ENCODE measurements at regions not wholly inside any gene's neighbourhood (a gene's known extent, or its start where the extent isn't known, plus 50 kb on each side); places are given as distances from the start of the nearest gene placed in this dataset.

GRCh38 chr3:164679245-164679644, 399.1 kb downstream of the SI start:
- no peak overlapping the region for H3K27ac Mint-ChIP-seq
- no peak overlapping the region for H3K4me3 Mint-ChIP-seq
- ChIA-PET CTCF (no interaction called here), POLR2A (no interaction called here)
- ATAC-seq (replicated peaks in 1 of 4): no peak
- no peaks in the 10 kb centered on the region for H3K27me3 Mint-ChIP-seq
- Histone ChIP-seq H3K4me1 (ENCODE audit: control insufficient read depth in 1 of 2, extremely low read depth in 1 of 2, insufficient read depth in 2 of 2, low read length in 2 of 2) (no peaks in the 10 kb centered on the region), H3K36me3 (ENCODE audit: control insufficient read depth in 2 of 2, extremely low read depth in 1 of 2, insufficient read depth in 1 of 2, low read length in 1 of 2) (no peaks in the 10 kb centered on the region), H3K4me3 (ENCODE audit: control insufficient read depth in 1 of 2, extremely low read depth in 1 of 2, low read length in 1 of 2) (no peak overlapping the region), H3K9me3 (no peaks in the 10 kb centered on the region), H3K27me3 (replicated peaks in 1 of 2; ENCODE audit: control insufficient read depth in 2 of 2, extremely low read depth in 1 of 2, insufficient read depth in 2 of 2, low read length in 1 of 2) (no peaks in the 10 kb centered on the region), H3K27ac (ENCODE audit: low read length) (no peak overlapping the region)
- no peaks in the 10 kb centered on the region for H3K36me3 Mint-ChIP-seq
- H3K4me1 Mint-ChIP-seq: no peaks in the 10 kb centered on the region
- WGBS (ENCODE audit: insufficient coverage): no CpG with 5 or more reads among the region's 1 CpG
- DNase-seq: no peak
- peaks cover 0 to 8% (median 3%) of the 10 kb centered on the region in 3 donors for H3K9me3 Mint-ChIP-seq

- no peak overlapping the region for H3K27ac Mint-ChIP-seq
- WGBS (ENCODE audit: insufficient coverage): no CpG with 5 or more reads among the region's 4 CpGs
- H3K4me1 ChIP-seq (ENCODE audit: control insufficient read depth in 1 of 2, extremely low read depth in 1 of 2, insufficient read depth in 2 of 2, low read length in 2 of 2): no peaks in the 10 kb centered on the region
- no peak overlapping the region for H3K4me3 ChIP-seq (ENCODE audit: control insufficient read depth in 1 of 2, extremely low read depth in 1 of 2, low read length in 1 of 2)
- H3K27me3 Mint-ChIP-seq: no peaks in the 10 kb centered on the region
- ChIA-PET POLR2A (no interaction called here), CTCF (no interaction called here)
- no peak for ATAC-seq (replicated peaks in 1 of 4)
- H3K9me3 Mint-ChIP-seq: peaks cover 2 to 14% (median 5%) of the 10 kb centered on the region in 3 donors
- no peaks in the 10 kb centered on the region for H3K27me3 ChIP-seq (replicated peaks in 1 of 2; ENCODE audit: control insufficient read depth in 2 of 2, extremely low read depth in 1 of 2, insufficient read depth in 2 of 2, low read length in 1 of 2)
- DNase-seq: no peak
- H3K27ac ChIP-seq (ENCODE audit: low read length): no peak overlapping the region
- no peaks in the 10 kb centered on the region for H3K9me3 ChIP-seq
- H3K4me1 Mint-ChIP-seq: no peaks in the 10 kb centered on the region
- H3K4me3 Mint-ChIP-seq: no peak overlapping the region
- no peaks in the 10 kb centered on the region for H3K36me3 ChIP-seq (ENCODE audit: control insufficient read depth in 2 of 2, extremely low read depth in 1 of 2, insufficient read depth in 1 of 2, low read length in 1 of 2)
- no peaks in the 10 kb centered on the region for H3K36me3 Mint-ChIP-seq
Measured at GRCh38 chr3:164677317-164677716, 401.0 kb downstream of the SI start.

- H3K27ac Mint-ChIP-seq: no peak overlapping the region
- no peak for DNase-seq
- no peak overlapping the region for H3K27ac ChIP-seq (ENCODE audit: low read length)
- ChIA-PET POLR2A (no interaction called here), CTCF (no interaction called here)
- no peaks in the 10 kb centered on the region for H3K27me3 ChIP-seq (replicated peaks in 1 of 2; ENCODE audit: control insufficient read depth in 2 of 2, extremely low read depth in 1 of 2, insufficient read depth in 2 of 2, low read length in 1 of 2)
- no peak for ATAC-seq (replicated peaks in 1 of 4)
- H3K4me3 ChIP-seq (ENCODE audit: control insufficient read depth in 1 of 2, extremely low read depth in 1 of 2, low read length in 1 of 2): no peak overlapping the region
- no CpG with 5 or more reads among the region's 2 CpGs for WGBS (ENCODE audit: insufficient coverage)
- H3K9me3 Mint-ChIP-seq: peaks cover 5 to 29% (median 12%) of the 10 kb centered on the region in 3 donors
- H3K9me3 ChIP-seq: no peaks in the 10 kb centered on the region
- H3K36me3 ChIP-seq (ENCODE audit: control insufficient read depth in 2 of 2, extremely low read depth in 1 of 2, insufficient read depth in 1 of 2, low read length in 1 of 2): no peaks in the 10 kb centered on the region
- H3K4me1 Mint-ChIP-seq: no peaks in the 10 kb centered on the region
- H3K4me1 ChIP-seq (ENCODE audit: control insufficient read depth in 1 of 2, extremely low read depth in 1 of 2, insufficient read depth in 2 of 2, low read length in 2 of 2): no peaks in the 10 kb centered on the region
- H3K36me3 Mint-ChIP-seq: no peaks in the 10 kb centered on the region
- no peak overlapping the region for H3K4me3 Mint-ChIP-seq
- H3K27me3 Mint-ChIP-seq: no peaks in the 10 kb centered on the region
Measured at GRCh38 chr3:164673738-164674137, 404.6 kb downstream of the SI start.

- ATAC-seq (replicated peaks in 1 of 4) (no peak), DNase-seq (no peak)
- Histone ChIP-seq H3K27me3 (replicated peaks in 1 of 2; ENCODE audit: control insufficient read depth in 2 of 2, extremely low read depth in 1 of 2, insufficient read depth in 2 of 2, low read length in 1 of 2) (no peaks in the 10 kb centered on the region), H3K27ac (ENCODE audit: low read length) (no peak overlapping the region), H3K9me3 (no peaks in the 10 kb centered on the region), H3K4me1 (ENCODE audit: control insufficient read depth in 1 of 2, extremely low read depth in 1 of 2, insufficient read depth in 2 of 2, low read length in 2 of 2) (no peaks in the 10 kb centered on the region), H3K36me3 (ENCODE audit: control insufficient read depth in 2 of 2, extremely low read depth in 1 of 2, insufficient read depth in 1 of 2, low read length in 1 of 2) (no peaks in the 10 kb centered on the region), H3K4me3 (ENCODE audit: control insufficient read depth in 1 of 2, extremely low read depth in 1 of 2, low read length in 1 of 2) (no peak overlapping the region)
- Mint-ChIP-seq H3K4me1 (no peaks in the 10 kb centered on the region), H3K27ac (no peak overlapping the region), H3K27me3 (no peaks in the 10 kb centered on the region), H3K36me3 (no peaks in the 10 kb centered on the region), H3K4me3 (no peak overlapping the region), H3K9me3 (peaks cover 4 to 12% (median 12%) of the 10 kb centered on the region in 3 donors)
- POLR2A ChIA-PET: no interaction called here
- CTCF ChIA-PET: no interaction called here
- 100% methylated on average over 1 of the region's 1 CpG for WGBS (ENCODE audit: insufficient coverage)
Measured at GRCh38 chr3:164658125-164658524, 420.2 kb downstream of the SI start.

DNA sequence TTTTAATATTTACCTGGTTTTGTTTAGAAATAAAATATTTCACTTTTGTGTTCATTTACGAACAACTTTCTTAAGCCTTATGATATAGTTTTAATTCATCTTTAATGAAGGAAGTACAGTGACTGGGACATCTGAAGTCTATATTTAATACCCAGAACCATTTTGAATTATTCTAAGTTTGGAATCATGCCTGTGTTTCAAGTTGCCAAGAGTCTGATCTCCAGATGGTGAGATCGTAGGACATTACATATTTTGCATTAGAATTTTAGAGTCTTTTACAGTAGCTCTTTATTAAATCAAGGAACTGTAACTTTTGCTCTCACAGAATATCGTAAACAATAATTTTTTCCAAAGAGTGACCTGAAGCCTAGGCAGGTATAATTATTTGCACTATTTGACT, 420.7 kb downstream of the SI start:
- WGBS (ENCODE audit: insufficient coverage): no CpG with 5 or more reads among the region's 3 CpGs

DNA sequence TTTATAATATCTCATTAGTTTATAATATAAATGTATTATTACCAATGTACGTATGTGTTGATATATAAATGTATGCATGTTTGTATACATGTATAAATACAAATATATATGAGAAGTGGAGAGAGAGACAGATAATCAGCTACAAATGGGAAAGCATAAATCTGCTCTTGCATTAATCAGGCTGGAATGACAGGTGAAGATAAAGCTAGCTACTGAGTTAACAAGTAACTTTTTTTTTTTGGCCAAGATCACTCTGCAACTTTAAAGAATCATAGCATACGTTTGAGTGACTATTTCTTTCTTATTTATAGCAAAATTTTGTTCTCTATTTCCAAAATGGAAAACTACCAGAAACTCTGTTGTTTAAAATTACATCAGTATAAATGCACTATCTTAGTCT, 422.8 kb downstream of the SI start:
- ATAC-seq (replicated peaks in 1 of 4): no peak
- WGBS (ENCODE audit: insufficient coverage): no CpG with 5 or more reads among the region's 2 CpGs
- POLR2A ChIA-PET: no interaction called here

More for the DNA sequence above, 420.7 kb downstream of the SI start:
- Histone ChIP-seq H3K36me3 (ENCODE audit: control insufficient read depth in 2 of 2, extremely low read depth in 1 of 2, insufficient read depth in 1 of 2, low read length in 1 of 2) (no peaks in the 10 kb centered on the region), H3K27me3 (replicated peaks in 1 of 2; ENCODE audit: control insufficient read depth in 2 of 2, extremely low read depth in 1 of 2, insufficient read depth in 2 of 2, low read length in 1 of 2) (no peaks in the 10 kb centered on the region), H3K9me3 (no peaks in the 10 kb centered on the region), H3K4me1 (ENCODE audit: control insufficient read depth in 1 of 2, extremely low read depth in 1 of 2, insufficient read depth in 2 of 2, low read length in 2 of 2) (no peaks in the 10 kb centered on the region), H3K27ac (ENCODE audit: low read length) (no peak overlapping the region), H3K4me3 (ENCODE audit: control insufficient read depth in 1 of 2, extremely low read depth in 1 of 2, low read length in 1 of 2) (no peak overlapping the region)
- Mint-ChIP-seq H3K36me3 (no peaks in the 10 kb centered on the region), H3K27me3 (no peaks in the 10 kb centered on the region), H3K27ac (no peak overlapping the region), H3K4me1 (no peaks in the 10 kb centered on the region), H3K4me3 (no peak overlapping the region), H3K9me3 (peaks cover 0 to 13% (median 12%) of the 10 kb centered on the region in 3 donors)
- CTCF ChIA-PET: no interaction called here
- DNase-seq (no peak), ATAC-seq (replicated peaks in 1 of 4) (no peak)
- POLR2A ChIA-PET: no interaction called here

GRCh38 chr3:164641071-164641470, 437.2 kb downstream of the SI start:
- H3K27me3 Mint-ChIP-seq: no peaks in the 10 kb centered on the region

More for the DNA sequence above, 422.8 kb downstream of the SI start:
- H3K36me3 ChIP-seq (ENCODE audit: control insufficient read depth in 2 of 2, extremely low read depth in 1 of 2, insufficient read depth in 1 of 2, low read length in 1 of 2): no peaks in the 10 kb centered on the region
- H3K4me1 ChIP-seq (ENCODE audit: control insufficient read depth in 1 of 2, extremely low read depth in 1 of 2, insufficient read depth in 2 of 2, low read length in 2 of 2): no peaks in the 10 kb centered on the region
- H3K27me3 ChIP-seq (replicated peaks in 1 of 2; ENCODE audit: control insufficient read depth in 2 of 2, extremely low read depth in 1 of 2, insufficient read depth in 2 of 2, low read length in 1 of 2): no peaks in the 10 kb centered on the region
- Mint-ChIP-seq H3K4me3 (no peak overlapping the region), H3K27ac (no peak overlapping the region), H3K4me1 (no peaks in the 10 kb centered on the region), H3K9me3 (peaks cover 9 to 25% (median 20%) of the 10 kb centered on the region in 3 donors), H3K27me3 (no peaks in the 10 kb centered on the region), H3K36me3 (no peaks in the 10 kb centered on the region)
- no peak overlapping the region for H3K4me3 ChIP-seq (ENCODE audit: control insufficient read depth in 1 of 2, extremely low read depth in 1 of 2, low read length in 1 of 2)
- CTCF ChIA-PET: no interaction called here
- no peak for DNase-seq
- no peaks in the 10 kb centered on the region for H3K9me3 ChIP-seq
- no peak overlapping the region for H3K27ac ChIP-seq (ENCODE audit: low read length)

More at GRCh38 chr3:164641071-164641470, 437.2 kb downstream of the SI start:
- Histone ChIP-seq H3K36me3 (ENCODE audit: control insufficient read depth in 2 of 2, extremely low read depth in 1 of 2, insufficient read depth in 1 of 2, low read length in 1 of 2) (no peaks in the 10 kb centered on the region), H3K27ac (ENCODE audit: low read length) (no peak overlapping the region), H3K4me3 (ENCODE audit: control insufficient read depth in 1 of 2, extremely low read depth in 1 of 2, low read length in 1 of 2) (no peak overlapping the region), H3K27me3 (replicated peaks in 1 of 2; ENCODE audit: control insufficient read depth in 2 of 2, extremely low read depth in 1 of 2, insufficient read depth in 2 of 2, low read length in 1 of 2) (no peaks in the 10 kb centered on the region), H3K4me1 (ENCODE audit: control insufficient read depth in 1 of 2, extremely low read depth in 1 of 2, insufficient read depth in 2 of 2, low read length in 2 of 2) (no peaks in the 10 kb centered on the region), H3K9me3 (no peaks in the 10 kb centered on the region)
- Mint-ChIP-seq H3K4me1 (no peaks in the 10 kb centered on the region), H3K4me3 (no peak overlapping the region), H3K27ac (no peak overlapping the region), H3K36me3 (no peaks in the 10 kb centered on the region), H3K9me3 (peaks cover 1 to 16% (median 6%) of the 10 kb centered on the region in 3 donors)
- DNase-seq (no peak), ATAC-seq (replicated peaks in 1 of 4) (no peak)
- no CpG with 5 or more reads among the region's 4 CpGs for WGBS (ENCODE audit: insufficient coverage)
- CTCF ChIA-PET: no interaction called here
- POLR2A ChIA-PET: no interaction called here

Data from T-cell (primary cell).